ENCODE measurements at regions not wholly inside any gene's neighbourhood (a gene's known extent, or its start where the extent isn't known, plus 50 kb on each side); places are given as distances from the start of the nearest gene placed in this dataset.

GRCh38 chr2:142323206-142323605 is 192.4 kb upstream of the LRP1B start:
- no peak for TF ChIP-seq CTCF (IDR thresholded peaks at IDR 0.05)

- TF ChIP-seq CTCF (IDR thresholded peaks at IDR 0.05) = no peak
Observed at GRCh38 chr2:142321706-142322280, 191.0 kb upstream of the LRP1B start.

- no peak for TF ChIP-seq CTCF (IDR thresholded peaks at IDR 0.05)
Observed at GRCh38 chr2:142320067-142320466, 189.3 kb upstream of the LRP1B start.

- no peak for TF ChIP-seq CTCF (IDR thresholded peaks at IDR 0.05)
Observed at GRCh38 chr2:142316049-142316448, 185.2 kb upstream of the LRP1B start.

GRCh38 chr2:142315346-142315745 is 184.5 kb upstream of the LRP1B start:
- TF ChIP-seq CTCF (IDR thresholded peaks at IDR 0.05) = no peak

- TF ChIP-seq CTCF (IDR thresholded peaks at IDR 0.05) = no peak
Observed at GRCh38 chr2:142314164-142314563, 183.3 kb upstream of the LRP1B start.

GRCh38 chr2:142310530-142310929 is 179.7 kb upstream of the LRP1B start:
- no peak for TF ChIP-seq CTCF (IDR thresholded peaks at IDR 0.05)

GRCh38 chr2:142308744-142309143 is 177.9 kb upstream of the LRP1B start:
- no peak for TF ChIP-seq CTCF (IDR thresholded peaks at IDR 0.05)

Data from LNCAP (cell line).